ENCODE measurements at regions not wholly inside any gene's neighbourhood (a gene's known extent, or its start where the extent isn't known, plus 50 kb on each side); places are given as distances from the start of the nearest gene placed in this dataset.

GRCh38 chr1:187465441-187465840, 636.7 kb downstream of the PLA2G4A start (continued):
- TF ChIP-seq, protein P1, sequence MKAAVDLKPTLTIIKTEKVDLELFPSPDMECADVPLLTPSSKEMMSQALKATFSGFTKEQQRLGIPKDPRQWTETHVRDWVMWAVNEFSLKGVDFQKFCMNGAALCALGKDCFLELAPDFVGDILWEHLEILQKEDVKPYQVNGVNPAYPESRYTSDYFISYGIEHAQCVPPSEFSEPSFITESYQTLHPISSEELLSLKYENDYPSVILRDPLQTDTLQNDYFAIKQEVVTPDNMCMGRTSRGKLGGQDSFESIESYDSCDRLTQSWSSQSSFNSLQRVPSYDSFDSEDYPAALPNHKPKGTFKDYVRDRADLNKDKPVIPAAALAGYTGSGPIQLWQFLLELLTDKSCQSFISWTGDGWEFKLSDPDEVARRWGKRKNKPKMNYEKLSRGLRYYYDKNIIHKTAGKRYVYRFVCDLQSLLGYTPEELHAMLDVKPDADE (IDR thresholded peaks at IDR 0.05): no peak
- no peak for TF ChIP-seq NANOG (IDR thresholded peaks at IDR 0.05; ENCODE audit: borderline replicate concordance)
- no peak for TF ChIP-seq JUNB (IDR thresholded peaks at IDR 0.05; ENCODE audit: unreplicated experiment)
- TF ChIP-seq POLR2AphosphoS5 (IDR thresholded peaks at IDR 0.05; ENCODE audit: low read depth): no peak
- TF ChIP-seq EZH2phosphoT487 (IDR thresholded peaks at IDR 0.05; ENCODE audit: unreplicated experiment): no peak

DNA sequence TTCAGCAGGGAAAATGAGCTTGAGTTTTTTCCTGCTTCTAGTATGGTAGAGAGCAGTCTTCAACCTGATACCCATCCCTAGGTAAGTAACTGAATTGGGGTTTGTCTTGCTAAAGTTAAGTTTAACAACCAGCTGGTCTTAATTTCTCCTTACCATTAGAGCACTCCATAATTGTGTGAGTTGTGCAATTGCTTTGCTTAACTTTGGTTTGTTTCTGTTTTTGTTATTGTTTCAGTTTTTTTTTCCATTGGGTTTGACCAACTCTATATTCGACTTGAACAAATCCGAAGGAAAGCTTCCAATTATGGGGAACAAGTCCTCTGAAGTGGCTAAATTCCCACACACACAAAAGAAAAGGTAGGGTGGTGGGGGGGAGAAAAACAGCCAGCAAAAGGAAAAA, 641.1 kb downstream of the PLA2G4A start:
- Histone ChIP-seq H3K4me2 (no peak overlapping the region), H3K36me3 (ENCODE audit: insufficient read depth) (no peaks in the 10 kb centered on the region), H3K9me2 (ENCODE audit: insufficient read depth) (peaks cover 21% of the 10 kb centered on the region), H3K27ac (ENCODE audit: low read depth) (no peak overlapping the region; the same call in 1 of the 2 replicates), H4K20me1 (replicated peaks; ENCODE audit: insufficient read depth) (no peaks in the 10 kb centered on the region), H2AFZ (no peak overlapping the region), H3K79me2 (replicated peaks; ENCODE audit: insufficient read depth) (no peaks in the 10 kb centered on the region), H3K27me3 (ENCODE audit: insufficient read depth) (no peaks in the 10 kb centered on the region), H3K4me3 (no peak overlapping the region), H3F3A (replicated peaks; ENCODE audit: low read depth) (no peaks in the 10 kb centered on the region), H3K4me1 (ENCODE audit: insufficient read depth) (peaks cover 41% of the 10 kb centered on the region)
- TF ChIP-seq POLR2AphosphoS5 (IDR thresholded peaks at IDR 0.05; ENCODE audit: low read depth): no peak
- no peak for TF ChIP-seq JUNB (IDR thresholded peaks at IDR 0.05; ENCODE audit: unreplicated experiment)
- no peak for TF ChIP-seq CREB1 (CRISPR knock-in tag; IDR thresholded peaks at IDR 0.05; ENCODE audit: low read depth)
- TF ChIP-seq ZNF114 (CRISPR knock-in tag; IDR thresholded peaks at IDR 0.05): no peak
- no peak for TF ChIP-seq ZNF462 (CRISPR knock-in tag; IDR thresholded peaks at IDR 0.05)
- no peak for TF ChIP-seq EZH2phosphoT487 (IDR thresholded peaks at IDR 0.05; ENCODE audit: unreplicated experiment)
- peaks cover 15% of the 10 kb centered on the region for H3K36me3 Mint-ChIP-seq (ENCODE audit: low read depth)
- peaks cover 11% of the 10 kb centered on the region; the same call in 2 of the 3 replicates for H3K9me3 Mint-ChIP-seq
- no peak overlapping the region for H3K27ac Mint-ChIP-seq
- peaks cover 34% of the 10 kb centered on the region for H3K4me1 Mint-ChIP-seq
- H3K27me3 Mint-ChIP-seq (ENCODE audit: insufficient read depth, low read depth, poor library complexity): peaks cover 6% of the 10 kb centered on the region
- no peak for ATAC-seq
- DNase-seq (ENCODE audit: low spot score): no peak
- no peak overlapping the region for H3K4me3 Mint-ChIP-seq

Measured in GM23338 (cell line).